HepG2 (cell line): ENCODE measurements at regions not wholly inside any gene's neighbourhood (a gene's known extent, or its start where the extent isn't known, plus 50 kb on each side); places are given as distances from the start of the nearest gene placed in this dataset.

Experiments
- AHDC1 ChIP-seq: sonication (generic); formaldehyde crosslinking; IDR thresholded peaks from 2 replicates; pipeline ENCODE4 v1.5.1; 2020; ENCODE audit warnings: mild to moderate bottlenecking, missing genetic modification reagents, borderline replicate concordance
- ASH2L ChIP-seq: fragments of 300-600, 200-600 bp; sonication (generic); IDR thresholded peaks from 2 replicates; pipeline ENCODE4 v1.7.0; 2017; ENCODE audit warnings: low read depth, mild to moderate bottlenecking, moderate library complexity, mixed read lengths, low read length; ENCODE audit not compliant: insufficient read length
- ATF1 ChIP-seq: IDR thresholded peaks from 2 replicates; pipeline ENCODE4 v1.6.1; 2016; ENCODE audit warnings: mild to moderate bottlenecking, control low read depth
- FOXA3 ChIP-seq: IDR thresholded peaks from 2 replicates; pipeline ENCODE4 v1.6.1; 2016; ENCODE audit warnings: missing genetic modification reagents, missing compliant biosample characterization
- FOXK1 ChIP-seq: sonication (generic); formaldehyde crosslinking; IDR thresholded peaks from 2 replicates; pipeline ENCODE4 v1.4.0; 2020; ENCODE audit warnings: low read depth, missing genetic modification reagents, borderline replicate concordance
- HMG20A ChIP-seq: IDR thresholded peaks from 2 replicates; pipeline ENCODE4 v1.6.1; 2016; ENCODE audit warnings: borderline replicate concordance
- KAT8 ChIP-seq: IDR thresholded peaks from 2 replicates; pipeline ENCODE4 v1.6.1; 2016; ENCODE audit warnings: missing genetic modification reagents, missing compliant biosample characterization
- RFX3 ChIP-seq: IDR thresholded peaks from 2 replicates; pipeline ENCODE4 v1.6.1; 2016; ENCODE audit warnings: missing biosample characterization, missing genetic modification reagents
- SP1 ChIP-seq, 2 experiments: fragments of 450-650 bp in 1 of 2; sonication (generic) in 1 of 2; formaldehyde crosslinking in 1 of 2; IDR thresholded peaks; 2 replicates each; pipeline versions ENCODE4 v1.4.0 to v1.6.1; 2016 to 2020; ENCODE audit warnings: missing genetic modification reagents in 1 of 2
- TOPORS ChIP-seq: sonication (generic); formaldehyde crosslinking; IDR thresholded peaks from 2 replicates; pipeline ENCODE4 v1.8.0; 2023; ENCODE audit warnings: mild to moderate bottlenecking, missing genetic modification reagents
- TRAFD1 ChIP-seq: sonication (generic); formaldehyde crosslinking; IDR thresholded peaks from 2 replicates; pipeline ENCODE4 v1.5.1; 2020; ENCODE audit warnings: missing genetic modification reagents, mild to moderate bottlenecking, borderline replicate concordance
- XBP1 ChIP-seq: sonication (generic); formaldehyde crosslinking; IDR thresholded peaks from 2 replicates; pipeline ENCODE4 v1.5.0; 2020; ENCODE audit warnings: missing genetic modification reagents
- YEATS2 ChIP-seq: sonication (generic); formaldehyde crosslinking; IDR thresholded peaks from 2 replicates; pipeline ENCODE4 v1.4.0; 2020; ENCODE audit warnings: missing genetic modification reagents, borderline replicate concordance
- ZFY ChIP-seq: sonication (generic); formaldehyde crosslinking; IDR thresholded peaks from 2 replicates; pipeline ENCODE4 v1.4.0; 2020; ENCODE audit warnings: missing genetic modification reagents
- ZIK1 ChIP-seq: sonication (generic); formaldehyde crosslinking; IDR thresholded peaks from 2 replicates; pipeline ENCODE4 v1.5.0; 2020; ENCODE audit warnings: mild to moderate bottlenecking, low read depth, missing genetic modification reagents, borderline replicate concordance
- ZNF572 ChIP-seq: sonication (generic); formaldehyde crosslinking; IDR thresholded peaks from 2 replicates; pipeline ENCODE4 v1.5.1; 2020; ENCODE audit warnings: mild to moderate bottlenecking, missing genetic modification reagents
- ZNF616 ChIP-seq: sonication (generic); formaldehyde crosslinking; IDR thresholded peaks from 2 replicates; pipeline ENCODE4 v1.5.0; 2020; ENCODE audit warnings: low read depth, mild to moderate bottlenecking, missing genetic modification reagents
- ZUFSP ChIP-seq: sonication (generic); formaldehyde crosslinking; IDR thresholded peaks from 2 replicates; pipeline ENCODE4 v1.9.0; 2021; ENCODE audit warnings: missing genetic modification reagents, mild to moderate bottlenecking, borderline replicate concordance

GRCh38 chr7:96415293-96415940 is 93.5 kb upstream of the SLC25A13 start (continued):
- peak; percentile 95 for TF ChIP-seq AHDC1 (CRISPR knock-in tag)
- TF ChIP-seq FOXK1 (CRISPR knock-in tag): peak; percentile 71; the same call in 1 of the 2 replicates
- TF ChIP-seq ASH2L: peak; percentile 95
- no peak for TF ChIP-seq ZUFSP
- no peak for TF ChIP-seq ZIK1
- peak; percentile 65; the same call in 1 of the 2 replicates for TF ChIP-seq ZNF616 (CRISPR knock-in tag)
- peak; percentile 61 for TF ChIP-seq TOPORS (CRISPR knock-in tag)
- peak; percentile 25; the same call in 1 of the 2 replicates for TF ChIP-seq ZNF572 (CRISPR knock-in tag)
- TF ChIP-seq HMG20A (CRISPR knock-in tag): peak; percentile 97
- TF ChIP-seq ZFY (CRISPR knock-in tag): peak; percentile 44; the same call in 1 of the 2 replicates
- TF ChIP-seq YEATS2 (CRISPR knock-in tag): no peak
- TF ChIP-seq XBP1 (CRISPR knock-in tag): no peak
- 0 out of 2 replicates have a peak, but pooled peaks have one; percentile 55 for TF ChIP-seq ATF1
- TF ChIP-seq KAT8 (CRISPR knock-in tag): peak; percentile 53; the same call in 1 of the 2 replicates
- TF ChIP-seq RFX3: no peak
- TF ChIP-seq SP1 (IDR thresholded peaks at IDR 0.05): no peak
- peak; percentile 20; the same call in 1 of the 2 replicates for TF ChIP-seq SP1 (CRISPR knock-in tag; IDR thresholded peaks at IDR 0.05)
- TF ChIP-seq FOXA3: peak; percentile 91
- TF ChIP-seq TRAFD1 (CRISPR knock-in tag): no peak
